ENCODE measurements at regions not wholly inside any gene's neighbourhood (a gene's known extent, or its start where the extent isn't known, plus 50 kb on each side); places are given as distances from the start of the nearest gene placed in this dataset.
"Not testable (repeated sequence)": the region's sequence is repeated elsewhere in the genome, so short reads cannot be mapped to it uniquely, and the experiment has no call there.

- Histone ChIP-seq H3K4me3 (ENCODE audit: insufficient read depth, low read depth, low read length) (no peak overlapping the region), H3K79me1 (ENCODE audit: low read depth in 1 of 2, low read length in 2 of 2) (no peaks in the 10 kb centered on the region), H2BK15ac (ENCODE audit: low read depth, low read length) (no peak overlapping the region), H4K91ac (ENCODE audit: insufficient read depth, low read depth, low read length) (no peak overlapping the region), H4K8ac (ENCODE audit: low read depth in 2 of 2, low read length in 2 of 2) (no peak overlapping the region), H3K27ac (ENCODE audit: insufficient read depth, low read length) (no peak overlapping the region), H3K14ac (replicated peaks; ENCODE audit: low read depth, low read length) (no peak overlapping the region), H4K20me1 (ENCODE audit: insufficient read depth, low read length) (no peaks in the 10 kb centered on the region), H2BK120ac (ENCODE audit: low read depth, low read length) (no peak overlapping the region), H3K36me3 (ENCODE audit: control insufficient read depth, insufficient read depth, low read length) (no peaks in the 10 kb centered on the region), H3K4me1 (ENCODE audit: control insufficient read depth, insufficient read depth, low read length) (no peaks in the 10 kb centered on the region), H2AK5ac (ENCODE audit: low read depth, low read length) (no peak overlapping the region), H3K56ac (ENCODE audit: extremely low read depth, insufficient read depth, low read length) (no peak overlapping the region), H2BK20ac (ENCODE audit: low read depth, low read length) (no peak overlapping the region), H3K9ac (ENCODE audit: low read depth, low read length) (no peak overlapping the region), H3K9me3 (ENCODE audit: control insufficient read depth, insufficient read depth, low read length) (no peaks in the 10 kb centered on the region), H3K9me1 (ENCODE audit: insufficient read depth, low read length) (no peaks in the 10 kb centered on the region), H3K4me2 (ENCODE audit: low read depth, low read length) (no peak overlapping the region), H4K5ac (ENCODE audit: low read depth, low read length) (no peak overlapping the region), H2BK5ac (ENCODE audit: low read depth, low read length, poor library complexity, severe bottlenecking) (no peak overlapping the region), H3K18ac (ENCODE audit: low read depth, low read length) (no peak overlapping the region), H2AK9ac (replicated peaks; ENCODE audit: low read depth, low read length, poor library complexity) (no peak overlapping the region), H3K23ac (ENCODE audit: low read depth, low read length) (no peak overlapping the region), H3K27me3 (ENCODE audit: control insufficient read depth, insufficient read depth, low read length) (peaks cover 57% of the 10 kb centered on the region), H3K4ac (ENCODE audit: low read depth, low read length) (no peak overlapping the region), H2AFZ (replicated peaks; ENCODE audit: low read length, poor library complexity) (no peak overlapping the region)
- CTCF ChIA-PET, result no interaction called here
- TF ChIP-seq MAFK (IDR thresholded peaks at IDR 0.05; ENCODE audit: low read depth, low read length), result no peak
- ATAC-seq (ENCODE audit: low read depth) (no peak), DNase-seq (no peak)
- POLR2A ChIA-PET (ENCODE audit: unreplicated experiment), result no interaction called here
- in situ Hi-C loops (cut with MboI; ENCODE audit: low sequenced_read_pairs) (no loop called here), dilution Hi-C loops (cut with HindIII; ENCODE audit: low sequenced_read_pairs, unreplicated experiment) (no loop called here), intact Hi-C loops (cut with micrococcal nuclease) (no loop called here)
- no TSS peak for BruUV-seq (replicated peaks)
- no CpG with 5 or more reads among the region's 6 CpGs for WGBS, 2 experiments (ENCODE audit: extremely low coverage in 2 of 2, insufficient read length in 1 of 2)
Observed at GRCh38 chr10:100664316-100665149, 80.8 kb upstream of the PAX2 start.

- H2BK120ac ChIP-seq (ENCODE audit: low read depth, low read length); H2BK15ac ChIP-seq (ENCODE audit: low read depth, low read length); H3K56ac ChIP-seq (ENCODE audit: extremely low read depth, insufficient read depth, low read length); POLR2A ChIA-PET (ENCODE audit: unreplicated experiment); H3K4me3 ChIP-seq (ENCODE audit: insufficient read depth, low read depth, low read length); H3K4me2 ChIP-seq (ENCODE audit: low read depth, low read length); H3K9me1 ChIP-seq (ENCODE audit: insufficient read depth, low read length); H3K27ac ChIP-seq (ENCODE audit: insufficient read depth, low read length); H4K91ac ChIP-seq (ENCODE audit: insufficient read depth, low read depth, low read length); H3K23ac ChIP-seq (ENCODE audit: low read depth, low read length); H3K79me1 ChIP-seq (ENCODE audit: low read depth in 1 of 2, low read length in 2 of 2); H4K20me1 ChIP-seq (ENCODE audit: insufficient read depth, low read length); dilution Hi-C loops (cut with HindIII; ENCODE audit: low sequenced_read_pairs, unreplicated experiment); H2AK9ac ChIP-seq (replicated peaks; ENCODE audit: low read depth, low read length, poor library complexity); H3K9ac ChIP-seq (ENCODE audit: low read depth, low read length); in situ Hi-C loops (cut with MboI; ENCODE audit: low sequenced_read_pairs); intact Hi-C loops (cut with micrococcal nuclease); H3K14ac ChIP-seq (replicated peaks; ENCODE audit: low read depth, low read length); H2BK20ac ChIP-seq (ENCODE audit: low read depth, low read length); H3K4me1 ChIP-seq (ENCODE audit: control insufficient read depth, insufficient read depth, low read length); H2AFZ ChIP-seq (replicated peaks; ENCODE audit: low read length, poor library complexity); H3K18ac ChIP-seq (ENCODE audit: low read depth, low read length); DNase-seq; ATAC-seq (ENCODE audit: low read depth); H3K9me3 ChIP-seq (ENCODE audit: control insufficient read depth, insufficient read depth, low read length); H4K8ac ChIP-seq (ENCODE audit: low read depth in 2 of 2, low read length in 2 of 2); H2BK5ac ChIP-seq (ENCODE audit: low read depth, low read length, poor library complexity, severe bottlenecking); CTCF ChIA-PET; H4K5ac ChIP-seq (ENCODE audit: low read depth, low read length); H3K4ac ChIP-seq (ENCODE audit: low read depth, low read length); H3K36me3 ChIP-seq (ENCODE audit: control insufficient read depth, insufficient read depth, low read length); BruUV-seq (replicated peaks); H2AK5ac ChIP-seq (ENCODE audit: low read depth, low read length): not testable (repeated sequence)
- peaks cover 63% of the 10 kb centered on the region for H3K27me3 ChIP-seq (ENCODE audit: control insufficient read depth, insufficient read depth, low read length)
- WGBS, 2 experiments (ENCODE audit: extremely low coverage in 2 of 2, insufficient read length in 1 of 2), result no CpG with 5 or more reads among the region's 2 CpGs
Observed at GRCh38 chr10:100666634-100667033, 78.7 kb upstream of the PAX2 start.
